Trophoblast cell (in vitro differentiated cells and primary cell): ENCODE measurements at regions not wholly inside any gene's neighbourhood (a gene's known extent, or its start where the extent isn't known, plus 50 kb on each side); places are given as distances from the start of the nearest gene placed in this dataset.

Experiments used
- DNase-seq, 2 donors: peaks; one replicate each; pipeline ENCODE4 v3.0.0-alpha.2; 2016
- H2AFZ ChIP-seq: 2 replicates; pipeline ENCODE4 v1.6.1; 2013; ENCODE audit warnings: low read length, moderate library complexity, mild to moderate bottlenecking; ENCODE audit not compliant: insufficient read depth, poor library complexity
- H2AK5ac ChIP-seq: 2 replicates; pipeline ENCODE4 v1.6.1; 2013; ENCODE audit warnings: mild to moderate bottlenecking, low read length
- H2BK120ac ChIP-seq: 2 replicates; pipeline ENCODE4 v1.6.1; 2013; ENCODE audit warnings: low read length, mild to moderate bottlenecking, moderate library complexity; ENCODE audit not compliant: insufficient read depth, poor library complexity
- H2BK12ac ChIP-seq: 2 replicates; pipeline ENCODE4 v1.6.1; 2013; ENCODE audit warnings: mild to moderate bottlenecking, low read length, moderate library complexity
- H2BK5ac ChIP-seq: 2 replicates; pipeline ENCODE4 v1.6.1; 2013; ENCODE audit warnings: low read length, low read depth, moderate library complexity, mild to moderate bottlenecking; ENCODE audit not compliant: poor library complexity
- H3K14ac ChIP-seq: 2 replicates; pipeline ENCODE4 v1.6.1; 2013; ENCODE audit warnings: mild to moderate bottlenecking, low read length
- H3K18ac ChIP-seq: 2 replicates; pipeline ENCODE4 v1.6.1; 2013; ENCODE audit warnings: mild to moderate bottlenecking, low read length
- H3K23ac ChIP-seq: 2 replicates; pipeline ENCODE4 v1.6.1; 2013; ENCODE audit warnings: low read length
- H3K27ac ChIP-seq: 2 replicates; pipeline ENCODE4 v1.5.1; 2013; ENCODE audit warnings: low read depth, mild to moderate bottlenecking, inconsistent platforms, low read length, moderate library complexity
- H3K27me3 ChIP-seq: 2 replicates; pipeline ENCODE4 v1.6.1; 2013; ENCODE audit warnings: inconsistent platforms, mild to moderate bottlenecking, low read length, moderate library complexity; ENCODE audit not compliant: insufficient read depth
- H3K36me3 ChIP-seq, 2 experiments: 1 replicate in 1 of 2; 2 replicates in 1 of 2; pipeline ENCODE4 v1.6.1; 2013; ENCODE audit warnings: low read length in 2 of 2, mild to moderate bottlenecking in 2 of 2, moderate library complexity in 1 of 2; ENCODE audit not compliant: insufficient read depth in 2 of 2, control insufficient read depth in 1 of 2
- H3K4ac ChIP-seq: 2 replicates; pipeline ENCODE4 v1.6.1; 2013; ENCODE audit warnings: low read depth, mild to moderate bottlenecking, low read length, moderate library complexity
- H3K4me1 ChIP-seq, 2 experiments: 1 replicate in 1 of 2; 2 replicates in 1 of 2; pipeline ENCODE4 v1.6.1; 2013; ENCODE audit warnings: low read length in 2 of 2, mild to moderate bottlenecking in 2 of 2, moderate library complexity in 1 of 2; ENCODE audit not compliant: insufficient read depth in 2 of 2, control insufficient read depth in 1 of 2
- H3K4me2 ChIP-seq: 2 replicates; pipeline ENCODE4 v1.6.1; 2013; ENCODE audit warnings: inconsistent platforms, mild to moderate bottlenecking, low read length, moderate library complexity
- H3K4me3 ChIP-seq: 2 replicates; pipeline ENCODE4 v1.5.1; 2013; ENCODE audit warnings: mild to moderate bottlenecking, low read depth, low read length, inconsistent platforms
- H3K79me1 ChIP-seq: one replicate; pipeline ENCODE4 v1.6.1; 2013; ENCODE audit warnings: low read length
- H3K79me2 ChIP-seq: 2 replicates; pipeline ENCODE4 v1.6.1; 2013; ENCODE audit warnings: low read length, mild to moderate bottlenecking; ENCODE audit not compliant: control insufficient read depth, insufficient read depth, poor library complexity
- H3K9ac ChIP-seq: 2 replicates; pipeline ENCODE4 v1.6.1; 2013; ENCODE audit warnings: mild to moderate bottlenecking, low read length
- H3K9me3 ChIP-seq: 2 replicates; pipeline ENCODE4 v1.6.1; 2013; ENCODE audit warnings: low read depth, mild to moderate bottlenecking, control low read depth, inconsistent platforms, low read length; ENCODE audit not compliant: insufficient read depth
- H4K12ac ChIP-seq: 2 replicates; pipeline ENCODE4 v1.6.1; 2013; ENCODE audit warnings: low read depth, mild to moderate bottlenecking, low read length, moderate library complexity
- H4K8ac ChIP-seq: 2 replicates; pipeline ENCODE4 v1.6.1; 2013; ENCODE audit warnings: low read depth, mild to moderate bottlenecking, low read length, moderate library complexity
- H4K91ac ChIP-seq: one replicate; pipeline ENCODE4 v1.6.1; 2013; ENCODE audit warnings: low read depth, mild to moderate bottlenecking, low read length, moderate library complexity
- WGBS: extraction: QIAGEN DNeasy Blood & Tissue Kit; methylation state at CpG from one replicate; pipeline ENCODE4 v1.1.7; 2013; ENCODE audit warnings: missing lambda C conversion rate; ENCODE audit not compliant: insufficient read length, insufficient coverage; ENCODE audit errors: extremely low coverage; 5-methylcytosine and 5-hydroxymethylcytosine counted together

- Histone ChIP-seq H3K36me3 (no peaks in the 10 kb centered on the region), H4K12ac (no peak overlapping the region), H4K91ac (no peak overlapping the region), H3K18ac (no peak overlapping the region), H3K27ac (no peak overlapping the region), H3K4me2 (no peak overlapping the region), H3K9ac (no peak overlapping the region), H2AFZ (no peak overlapping the region), H3K79me2 (no peaks in the 10 kb centered on the region), H2AK5ac (no peak overlapping the region), H3K23ac (no peak overlapping the region), H4K8ac (no peak overlapping the region), H3K79me1 (no peaks in the 10 kb centered on the region), H2BK12ac (no peak overlapping the region), H3K27me3 (no peaks in the 10 kb centered on the region), H3K4me3 (no peak overlapping the region), H2BK120ac (no peak overlapping the region), H3K4ac (no peak overlapping the region), H3K9me3 (no peaks in the 10 kb centered on the region), H3K4me1 (no peaks in the 10 kb centered on the region), H2BK5ac (no peak overlapping the region), H3K14ac (no peak overlapping the region)
- DNase-seq = no peak
- no CpG with 5 or more reads among the region's 1 CpG for WGBS
These were observed 210.1 kb downstream of the CDH9 start for GRCh38 chr5:26828294-26828693.

GRCh38 chr5:26813235-26813634 lies 225.2 kb downstream of the CDH9 start:
- H2AK5ac ChIP-seq = no peak overlapping the region
- no peak overlapping the region for H4K8ac ChIP-seq
- no peak overlapping the region for H4K12ac ChIP-seq
- H2AFZ ChIP-seq = no peak overlapping the region
- H2BK120ac ChIP-seq = no peak overlapping the region
- H3K14ac ChIP-seq = no peak overlapping the region
- H3K79me2 ChIP-seq = no peaks in the 10 kb centered on the region
- no peak overlapping the region for H2BK12ac ChIP-seq
- no peak overlapping the region for H3K4me2 ChIP-seq
- H4K91ac ChIP-seq = no peak overlapping the region
- H2BK5ac ChIP-seq = no peak overlapping the region
- no peaks in the 10 kb centered on the region for H3K9me3 ChIP-seq
- H3K23ac ChIP-seq = no peak overlapping the region
- H3K27ac ChIP-seq = no peak overlapping the region
- H3K27me3 ChIP-seq = no peaks in the 10 kb centered on the region
- H3K4ac ChIP-seq = no peak overlapping the region
- no peak overlapping the region for H3K4me3 ChIP-seq
- H3K9ac ChIP-seq = no peak overlapping the region
- H3K79me1 ChIP-seq = no peaks in the 10 kb centered on the region
- H3K18ac ChIP-seq = no peak overlapping the region
- no peaks in the 10 kb centered on the region for H3K4me1 ChIP-seq
- no CpG with 5 or more reads among the region's 7 CpGs for WGBS
- H3K36me3 ChIP-seq = no peaks in the 10 kb centered on the region
- DNase-seq = no peak

- Histone ChIP-seq H4K91ac (no peak overlapping the region), H3K9me3 (peaks cover 2% of the 10 kb centered on the region), H3K4me1 (no peaks in the 10 kb centered on the region), H3K4ac (no peak overlapping the region), H2AFZ (no peak overlapping the region), H3K23ac (no peak overlapping the region), H3K18ac (no peak overlapping the region), H3K27me3 (no peaks in the 10 kb centered on the region), H4K12ac (no peak overlapping the region), H3K9ac (no peak overlapping the region), H3K4me3 (no peak overlapping the region), H3K27ac (no peak overlapping the region), H2BK5ac (no peak overlapping the region), H2BK12ac (no peak overlapping the region), H3K79me1 (no peaks in the 10 kb centered on the region), H4K8ac (no peak overlapping the region), H2BK120ac (no peak overlapping the region), H3K4me2 (no peak overlapping the region), H3K79me2 (no peaks in the 10 kb centered on the region), H2AK5ac (no peak overlapping the region), H3K36me3 (no peaks in the 10 kb centered on the region), H3K14ac (no peak overlapping the region)
- no CpG with 5 or more reads among the region's 6 CpGs for WGBS
- DNase-seq = no peak
These were observed 225.7 kb downstream of the CDH9 start for GRCh38 chr5:26812714-26813113.

GRCh38 chr5:26807231-26808199 lies 230.9 kb downstream of the CDH9 start:
- Histone ChIP-seq H3K9ac (no peak overlapping the region), H2BK5ac (no peak overlapping the region), H3K79me1 (no peaks in the 10 kb centered on the region), H4K8ac (no peak overlapping the region), H2BK12ac (no peak overlapping the region), H4K12ac (no peak overlapping the region), H3K27me3 (no peaks in the 10 kb centered on the region), H3K36me3 (no peaks in the 10 kb centered on the region), H2AK5ac (no peak overlapping the region), H3K4me1 (no peaks in the 10 kb centered on the region), H2BK120ac (no peak overlapping the region), H3K4me3 (no peak overlapping the region), H3K4ac (no peak overlapping the region), H3K4me2 (no peak overlapping the region), H3K18ac (no peak overlapping the region), H3K23ac (no peak overlapping the region), H4K91ac (no peak overlapping the region), H3K27ac (no peak overlapping the region), H3K9me3 (peaks cover 4% of the 10 kb centered on the region), H3K14ac (no peak overlapping the region), H2AFZ (no peak overlapping the region), H3K79me2 (no peaks in the 10 kb centered on the region)
- DNase-seq = no peak
- WGBS = no CpG with 5 or more reads among the region's 16 CpGs
